ENCODE measurements at regions not wholly inside any gene's neighbourhood (a gene's known extent, or its start where the extent isn't known, plus 50 kb on each side); places are given as distances from the start of the nearest gene placed in this dataset.

DNA sequence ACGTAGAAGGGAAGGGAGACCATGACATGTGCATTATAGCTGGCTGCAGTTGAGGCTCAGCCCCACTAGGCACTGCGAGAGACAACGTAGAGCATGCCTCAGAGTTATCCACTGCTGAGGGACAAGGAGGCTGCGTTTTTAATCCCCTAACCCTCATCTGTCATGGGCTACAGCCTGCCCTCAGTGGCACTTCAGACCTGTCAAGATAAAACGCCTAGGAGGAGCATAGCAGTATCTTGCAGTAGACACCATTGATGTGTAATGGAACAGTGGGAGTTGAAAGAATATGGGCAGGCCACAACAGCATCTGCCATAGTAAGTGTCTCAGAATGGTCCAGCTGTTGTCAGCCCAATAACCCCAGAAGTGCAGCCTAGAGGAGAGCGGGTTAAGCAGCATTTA is 307.0 kb upstream of the PTBP2 start:
- H3K27ac ChIP-seq: no peak overlapping the region
- H3K27me3 ChIP-seq: no peaks in the 10 kb centered on the region
- WGBS, 2 donors: 48 to 57% methylated on average over 6 of the region's 6 CpGs
- H3K4me3 ChIP-seq: no peak overlapping the region
- H3K4me1 ChIP-seq: no peaks in the 10 kb centered on the region
- no peaks in the 10 kb centered on the region for H3K36me3 ChIP-seq
- no peaks in the 10 kb centered on the region for H3K9me3 ChIP-seq
- ATAC-seq (ENCODE audit: low FRiP score in 2 of 2): no peak
- DNase-seq: no peak
- TF ChIP-seq POLR2A (IDR thresholded peaks at IDR 0.05) (no peak), EP300 (IDR thresholded peaks at IDR 0.05) (no peak), POLR2AphosphoS5 (IDR thresholded peaks at IDR 0.05) (no peak)
- TF ChIP-seq, protein P1, sequence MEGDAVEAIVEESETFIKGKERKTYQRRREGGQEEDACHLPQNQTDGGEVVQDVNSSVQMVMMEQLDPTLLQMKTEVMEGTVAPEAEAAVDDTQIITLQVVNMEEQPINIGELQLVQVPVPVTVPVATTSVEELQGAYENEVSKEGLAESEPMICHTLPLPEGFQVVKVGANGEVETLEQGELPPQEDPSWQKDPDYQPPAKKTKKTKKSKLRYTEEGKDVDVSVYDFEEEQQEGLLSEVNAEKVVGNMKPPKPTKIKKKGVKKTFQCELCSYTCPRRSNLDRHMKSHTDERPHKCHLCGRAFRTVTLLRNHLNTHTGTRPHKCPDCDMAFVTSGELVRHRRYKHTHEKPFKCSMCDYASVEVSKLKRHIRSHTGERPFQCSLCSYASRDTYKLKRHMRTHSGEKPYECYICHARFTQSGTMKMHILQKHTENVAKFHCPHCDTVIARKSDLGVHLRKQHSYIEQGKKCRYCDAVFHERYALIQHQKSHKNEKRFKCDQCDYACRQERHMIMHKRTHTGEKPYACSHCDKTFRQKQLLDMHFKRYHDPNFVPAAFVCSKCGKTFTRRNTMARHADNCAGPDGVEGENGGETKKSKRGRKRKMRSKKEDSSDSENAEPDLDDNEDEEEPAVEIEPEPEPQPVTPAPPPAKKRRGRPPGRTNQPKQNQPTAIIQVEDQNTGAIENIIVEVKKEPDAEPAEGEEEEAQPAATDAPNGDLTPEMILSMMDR (IDR thresholded peaks at IDR 0.05): no peak

DNA sequence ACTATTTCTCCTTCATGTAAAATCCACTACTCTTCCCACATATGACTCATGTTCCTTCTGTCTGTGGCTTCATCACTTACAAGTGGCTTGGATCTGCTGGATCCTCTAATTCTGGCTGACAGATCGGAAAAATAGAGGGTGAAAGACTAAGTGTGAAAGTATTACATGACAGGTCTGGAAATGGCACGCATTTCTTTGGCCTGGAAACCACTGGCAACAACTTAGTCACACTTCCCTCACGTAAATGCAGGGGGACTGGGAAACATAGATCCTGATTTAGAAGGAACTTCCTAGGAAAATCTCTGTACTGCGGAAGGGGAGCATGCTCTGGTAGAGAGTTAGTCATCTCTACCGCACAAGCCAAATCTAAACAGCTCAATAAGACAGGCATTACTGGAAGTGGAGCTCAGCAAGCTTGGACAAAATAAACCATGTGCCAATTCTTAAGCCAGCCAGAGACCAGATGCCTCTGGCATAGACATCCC is 305.4 kb upstream of the PTBP2 start:
- no peak overlapping the region for H3K27ac ChIP-seq
- 58 to 62% methylated on average over 5 of the region's 5 CpGs for WGBS, 2 donors

DNA sequence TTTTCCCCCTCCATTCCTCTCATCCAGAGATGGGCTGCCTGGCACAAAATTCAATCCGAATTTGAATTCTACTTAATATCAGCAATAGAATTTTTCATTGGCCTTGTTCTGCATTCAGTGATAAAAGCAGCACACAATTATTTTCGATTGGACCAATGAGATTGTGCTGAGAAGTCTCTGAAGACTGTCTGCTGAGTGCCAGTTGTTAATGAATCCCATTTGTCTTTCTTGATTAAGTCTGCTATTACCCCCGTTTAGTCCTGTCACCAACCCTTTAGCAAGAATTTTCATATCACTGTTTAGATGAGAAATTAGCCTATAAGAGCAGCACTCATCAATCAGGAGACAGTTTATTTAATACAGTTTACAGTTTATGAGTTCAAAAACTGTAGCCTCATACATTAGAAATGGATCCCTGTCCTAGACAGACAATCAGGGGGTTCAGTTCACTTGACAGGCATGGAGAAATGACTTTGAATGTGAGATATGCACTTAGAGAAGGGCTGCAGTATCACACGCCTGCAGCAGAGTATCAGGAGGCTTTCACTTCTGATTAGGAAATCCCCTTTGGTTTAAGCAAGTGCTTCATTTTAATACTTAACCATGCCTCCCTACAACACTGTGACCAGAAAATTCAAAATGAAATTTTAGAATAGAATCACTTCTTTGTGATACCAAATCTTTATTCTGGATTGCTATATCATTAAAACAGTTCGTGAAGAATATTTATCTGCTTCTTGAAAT is 304.7 kb upstream of the PTBP2 start:
- TF ChIP-seq POLR2AphosphoS5 (IDR thresholded peaks at IDR 0.05) (no peak), EP300 (IDR thresholded peaks at IDR 0.05) (no peak), POLR2A (IDR thresholded peaks at IDR 0.05) (no peak)
- TF ChIP-seq, protein P1 (IDR thresholded peaks at IDR 0.05): no peak
- no peak for ATAC-seq (ENCODE audit: low FRiP score in 2 of 2)
- Histone ChIP-seq H3K27ac (no peak overlapping the region), H3K4me1 (no peaks in the 10 kb centered on the region), H3K9me3 (no peaks in the 10 kb centered on the region), H3K4me3 (no peak overlapping the region), H3K36me3 (no peaks in the 10 kb centered on the region), H3K27me3 (no peaks in the 10 kb centered on the region)
- no peak for DNase-seq
- WGBS, 2 donors: 45 to 47% methylated on average over 5 of the region's 5 CpGs

More for the DNA sequence above, 305.4 kb upstream of the PTBP2 start:
- no peaks in the 10 kb centered on the region for H3K4me1 ChIP-seq
- no peaks in the 10 kb centered on the region for H3K9me3 ChIP-seq
- H3K36me3 ChIP-seq: no peaks in the 10 kb centered on the region
- DNase-seq: no peak
- H3K27me3 ChIP-seq: no peaks in the 10 kb centered on the region
- ATAC-seq (ENCODE audit: low FRiP score in 2 of 2): peak; percentile 69 to 89
- TF ChIP-seq, protein P1 (IDR thresholded peaks at IDR 0.05): no peak
- peak in 1 of 4 donors; percentile 4 for TF ChIP-seq EP300 (IDR thresholded peaks at IDR 0.05)
- TF ChIP-seq POLR2AphosphoS5 (IDR thresholded peaks at IDR 0.05): peak; percentile 32 to 79
- TF ChIP-seq POLR2A (IDR thresholded peaks at IDR 0.05): no peak
- H3K4me3 ChIP-seq: no peak overlapping the region

DNA sequence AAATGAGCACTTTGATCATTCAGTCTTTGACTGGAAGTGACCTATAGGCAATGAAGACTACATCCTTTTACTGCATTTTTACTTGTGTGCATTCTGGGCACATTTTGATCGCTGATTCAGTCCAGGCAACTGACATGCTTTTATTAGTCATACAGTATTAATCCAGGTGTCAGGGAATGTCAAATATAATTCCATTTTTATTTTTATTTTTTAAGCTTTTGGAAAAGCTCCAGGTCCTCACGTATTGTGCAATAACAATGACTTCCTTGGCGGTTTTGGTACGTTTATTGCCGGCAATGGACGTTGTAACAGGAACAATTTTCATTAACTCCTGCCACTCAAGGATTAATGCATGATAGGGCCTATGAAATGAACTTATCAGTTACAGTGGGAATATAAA is 302.6 kb upstream of the PTBP2 start:
- H3K27me3 ChIP-seq: no peaks in the 10 kb centered on the region
- no peaks in the 10 kb centered on the region for H3K36me3 ChIP-seq
- H3K4me1 ChIP-seq: no peaks in the 10 kb centered on the region
- ATAC-seq (ENCODE audit: low FRiP score in 2 of 2) (no peak), DNase-seq (no peak)
- TF ChIP-seq, protein P1 (IDR thresholded peaks at IDR 0.05): no peak
- H3K27ac ChIP-seq: no peak overlapping the region
- H3K9me3 ChIP-seq: no peaks in the 10 kb centered on the region
- WGBS, 2 donors: 43 to 46% methylated on average over 6 of the region's 6 CpGs
- no peak overlapping the region for H3K4me3 ChIP-seq

DNA sequence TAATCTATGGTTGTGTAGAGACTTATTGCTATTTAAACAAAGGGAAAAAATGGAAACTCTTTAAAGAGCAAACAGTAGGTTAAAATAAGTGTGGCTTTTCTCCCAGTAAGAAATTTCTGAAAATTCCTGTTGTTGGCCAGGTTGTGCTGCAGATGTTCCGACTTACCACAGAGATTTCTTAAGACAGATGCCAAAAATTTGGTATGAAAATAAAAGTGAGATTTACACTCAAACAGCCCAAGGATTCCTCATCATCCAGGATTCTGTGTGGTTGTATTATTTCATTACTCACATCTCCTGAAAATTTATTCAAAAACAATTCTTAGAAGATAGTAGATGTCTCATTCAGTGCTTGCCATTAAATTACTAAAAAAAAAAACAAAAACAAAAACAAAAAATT is 296.7 kb upstream of the PTBP2 start:
- no peaks in the 10 kb centered on the region for H3K36me3 ChIP-seq
- no peak for ATAC-seq (ENCODE audit: low FRiP score in 2 of 2)
- H3K4me3 ChIP-seq: no peak overlapping the region
- H3K27ac ChIP-seq: no peak overlapping the region
- H3K27me3 ChIP-seq: no peaks in the 10 kb centered on the region
- no peaks in the 10 kb centered on the region for H3K9me3 ChIP-seq
- DNase-seq: no peak
- TF ChIP-seq POLR2AphosphoS5 (IDR thresholded peaks at IDR 0.05) (no peak), POLR2A (IDR thresholded peaks at IDR 0.05) (no peak), EP300 (IDR thresholded peaks at IDR 0.05) (no peak)
- TF ChIP-seq, protein P1 (IDR thresholded peaks at IDR 0.05): no peak
- WGBS, 2 donors: 69 to 71% methylated on average over 1 of the region's 1 CpG
- no peaks in the 10 kb centered on the region for H3K4me1 ChIP-seq

Measured in upper lobe of left lung (tissue), 6 donors.